HG02759 (cell line): ENCODE measurements at regions not wholly inside any gene's neighbourhood (a gene's known extent, or its start where the extent isn't known, plus 50 kb on each side); places are given as distances from the start of the nearest gene placed in this dataset.

Experiments used
- ATAC-seq: cut with Tn5 transposase; IDR thresholded peaks from one replicate; pipeline ENCODE4 v1.9.1; 2021; ENCODE audit warnings: mild to moderate bottlenecking, moderate library complexity; ENCODE audit not compliant: unreplicated experiment

- no peak for ATAC-seq
Observed at GRCh38 chr22:49300951-49301397, 526.7 kb downstream of the BRD1 start.

- ATAC-seq = no peak
Observed at GRCh38 chr22:49300241-49300640, 527.4 kb downstream of the BRD1 start.

GRCh38 chr22:49299821-49300231 lies 527.8 kb downstream of the BRD1 start:
- ATAC-seq = no peak

GRCh38 chr22:49298834-49299750 lies 528.6 kb downstream of the BRD1 start:
- no peak for ATAC-seq

GRCh38 chr22:49297871-49298721 lies 529.6 kb downstream of the BRD1 start:
- ATAC-seq = no peak

- no peak for ATAC-seq
Observed at GRCh38 chr22:49297286-49297870, 530.3 kb downstream of the BRD1 start.

- no peak for ATAC-seq
Observed at GRCh38 chr22:49296561-49296960, 531.1 kb downstream of the BRD1 start.

GRCh38 chr22:49295851-49296560 lies 531.7 kb downstream of the BRD1 start:
- no peak for ATAC-seq

GRCh38 chr22:49295465-49295743 lies 532.3 kb downstream of the BRD1 start:
- no peak for ATAC-seq

- no peak for ATAC-seq
Observed at GRCh38 chr22:49294656-49295464, 532.8 kb downstream of the BRD1 start.

GRCh38 chr22:49292909-49293308 lies 534.8 kb downstream of the BRD1 start:
- ATAC-seq = no peak

GRCh38 chr22:49291781-49292180 lies 535.9 kb downstream of the BRD1 start:
- ATAC-seq = no peak

- ATAC-seq = no peak
Observed at GRCh38 chr22:49291169-49291568, 536.5 kb downstream of the BRD1 start.

- no peak for ATAC-seq
Observed at GRCh38 chr22:49290711-49291110, 537.0 kb downstream of the BRD1 start.

- no peak for ATAC-seq
Observed at GRCh38 chr22:49289822-49290679, 537.6 kb downstream of the BRD1 start.

GRCh38 chr22:49286181-49286760 lies 541.4 kb downstream of the BRD1 start:
- no peak for ATAC-seq

GRCh38 chr22:49284931-49285330 lies 542.7 kb downstream of the BRD1 start:
- no peak for ATAC-seq

- no peak for ATAC-seq
Observed at GRCh38 chr22:49284056-49284784, 543.5 kb downstream of the BRD1 start.
